NCI-H748 (cell line): ENCODE measurements at regions not wholly inside any gene's neighbourhood (a gene's known extent, or its start where the extent isn't known, plus 50 kb on each side); places are given as distances from the start of the nearest gene placed in this dataset.

ENCODE experiments used
- DNase-seq: peaks from one replicate; lab custom pipeline; 2025; ENCODE audit not compliant: unreplicated experiment; lab: John Stamatoyannopoulos, UW

GRCh38 chr14:38850664-38851063, 252.4 kb downstream of the SEC23A start:
- no peak for DNase-seq

- DNase-seq, result no peak
These were observed 254.6 kb downstream of the SEC23A start for GRCh38 chr14:38848243-38848935.

GRCh38 chr14:38847161-38847560, 255.9 kb downstream of the SEC23A start:
- no peak for DNase-seq

- DNase-seq, result no peak
These were observed 263.2 kb downstream of the SEC23A start for GRCh38 chr14:38839694-38840365.

GRCh38 chr14:38838979-38839323, 264.1 kb downstream of the SEC23A start:
- no peak for DNase-seq

GRCh38 chr14:38838049-38838978, 264.7 kb downstream of the SEC23A start:
- DNase-seq, result no peak

GRCh38 chr14:38837343-38838048, 265.5 kb downstream of the SEC23A start:
- no peak for DNase-seq

GRCh38 chr14:38836539-38836938, 266.5 kb downstream of the SEC23A start:
- no peak for DNase-seq

- no peak for DNase-seq
These were observed 267.2 kb downstream of the SEC23A start for GRCh38 chr14:38835874-38836273.

- DNase-seq, result no peak
These were observed 274.7 kb downstream of the SEC23A start for GRCh38 chr14:38828183-38828827.

- DNase-seq, result no peak
These were observed 278.3 kb downstream of the SEC23A start for GRCh38 chr14:38824706-38825105.

- no peak for DNase-seq
These were observed 284.5 kb downstream of the SEC23A start for GRCh38 chr14:38818555-38818954.

GRCh38 chr14:38808734-38809455, 294.1 kb downstream of the SEC23A start:
- DNase-seq, result no peak

GRCh38 chr14:38799671-38800070, 303.4 kb downstream of the SEC23A start:
- DNase-seq, result peak; percentile 21

GRCh38 chr14:38794677-38795076, 308.4 kb downstream of the SEC23A start:
- no peak for DNase-seq

GRCh38 chr14:38791862-38792261, 311.2 kb downstream of the SEC23A start:
- DNase-seq, result no peak

GRCh38 chr14:38790916-38791315, 312.1 kb downstream of the SEC23A start:
- DNase-seq, result no peak

GRCh38 chr14:38789805-38790204, 313.2 kb downstream of the SEC23A start:
- no peak for DNase-seq

- no peak for DNase-seq
These were observed 315.0 kb downstream of the SEC23A start for GRCh38 chr14:38788060-38788459.

GRCh38 chr14:38786921-38787320, 316.1 kb downstream of the SEC23A start:
- no peak for DNase-seq
